ENCODE measurements at regions not wholly inside any gene's neighbourhood (a gene's known extent, or its start where the extent isn't known, plus 50 kb on each side); places are given as distances from the start of the nearest gene placed in this dataset.

DNA sequence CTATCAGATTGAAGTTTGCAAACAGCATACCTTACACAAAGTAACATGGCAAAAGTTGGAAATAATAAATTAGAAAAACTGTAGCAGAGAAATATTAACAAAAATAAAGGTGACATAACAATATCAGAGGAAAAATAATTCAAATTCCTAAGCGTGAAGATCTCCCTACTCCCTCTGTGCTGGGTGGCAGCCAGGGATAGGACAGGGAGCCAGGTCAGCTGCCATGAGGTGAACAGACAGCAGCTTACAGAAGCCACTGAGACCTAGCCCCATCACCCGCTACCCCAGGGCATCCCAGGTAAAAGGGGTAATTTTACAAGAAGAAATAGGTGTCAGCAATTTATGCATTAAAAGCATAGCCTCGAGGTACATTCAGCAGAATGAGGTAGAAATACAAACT is 423.8 kb upstream of the HS6ST1 start:
- TF ChIP-seq, protein P1, sequence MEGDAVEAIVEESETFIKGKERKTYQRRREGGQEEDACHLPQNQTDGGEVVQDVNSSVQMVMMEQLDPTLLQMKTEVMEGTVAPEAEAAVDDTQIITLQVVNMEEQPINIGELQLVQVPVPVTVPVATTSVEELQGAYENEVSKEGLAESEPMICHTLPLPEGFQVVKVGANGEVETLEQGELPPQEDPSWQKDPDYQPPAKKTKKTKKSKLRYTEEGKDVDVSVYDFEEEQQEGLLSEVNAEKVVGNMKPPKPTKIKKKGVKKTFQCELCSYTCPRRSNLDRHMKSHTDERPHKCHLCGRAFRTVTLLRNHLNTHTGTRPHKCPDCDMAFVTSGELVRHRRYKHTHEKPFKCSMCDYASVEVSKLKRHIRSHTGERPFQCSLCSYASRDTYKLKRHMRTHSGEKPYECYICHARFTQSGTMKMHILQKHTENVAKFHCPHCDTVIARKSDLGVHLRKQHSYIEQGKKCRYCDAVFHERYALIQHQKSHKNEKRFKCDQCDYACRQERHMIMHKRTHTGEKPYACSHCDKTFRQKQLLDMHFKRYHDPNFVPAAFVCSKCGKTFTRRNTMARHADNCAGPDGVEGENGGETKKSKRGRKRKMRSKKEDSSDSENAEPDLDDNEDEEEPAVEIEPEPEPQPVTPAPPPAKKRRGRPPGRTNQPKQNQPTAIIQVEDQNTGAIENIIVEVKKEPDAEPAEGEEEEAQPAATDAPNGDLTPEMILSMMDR (IDR thresholded peaks at IDR 0.05; ENCODE audit: insufficient read depth, low read length): no peak
- TF ChIP-seq POLR2AphosphoS5 (IDR thresholded peaks at IDR 0.05; ENCODE audit: low read depth) (no peak), SPI1 (IDR thresholded peaks at IDR 0.05; ENCODE audit: borderline replicate concordance, low read depth) (no peak), GABPA (IDR thresholded peaks at IDR 0.05; ENCODE audit: low read depth) (no peak)

Measured in HL-60 (cell line).